GM23338 (cell line): ENCODE measurements at regions not wholly inside any gene's neighbourhood (a gene's known extent, or its start where the extent isn't known, plus 50 kb on each side); places are given as distances from the start of the nearest gene placed in this dataset.

Experiments
- ATAC-seq: fragments of 200-7000 bp; cut with Tn5 transposase; 3 replicates; pipeline ENCODE4 v1.9.1; 2020
- DNase-seq: peaks from one replicate; pipeline ENCODE4 v3.0.0-alpha.2; 2015; ENCODE audit warnings: low spot score
- H2AFZ ChIP-seq: fragments of 200-600 bp; sonication (generic); 2 replicates; pipeline ENCODE4 v1.8.0; 2016; ENCODE audit warnings: antibody characterized with exemption, mild to moderate bottlenecking, moderate library complexity
- H3F3A ChIP-seq: fragments of 200-600 bp; sonication (generic); replicated peaks from 2 replicates; pipeline ENCODE4 v1.8.0; 2017; ENCODE audit warnings: antibody characterized with exemption, mixed run types, low read depth
- H3K27ac ChIP-seq: fragments of 200-600 bp; sonication (generic); 2 replicates; pipeline ENCODE4 v1.6.1; 2016; ENCODE audit warnings: low read depth
- H3K27me3 ChIP-seq: fragments of 200-600 bp; sonication (generic); 2 replicates; pipeline ENCODE4 v1.8.0; 2016; ENCODE audit warnings: mild to moderate bottlenecking, mixed run types, moderate library complexity; ENCODE audit not compliant: insufficient read depth
- H3K36me3 ChIP-seq: fragments of 200-600 bp; sonication (generic); 2 replicates; pipeline ENCODE4 v1.8.0; 2016; ENCODE audit warnings: mild to moderate bottlenecking; ENCODE audit not compliant: insufficient read depth
- H3K4me1 ChIP-seq: fragments of 200-600 bp; sonication (generic); 2 replicates; pipeline ENCODE4 v1.8.0; 2016; ENCODE audit warnings: mild to moderate bottlenecking, moderate library complexity; ENCODE audit not compliant: insufficient read depth
- H3K4me2 ChIP-seq: fragments of 200-600 bp; sonication (generic); 2 replicates; pipeline ENCODE4 v1.7.1; 2017; ENCODE audit warnings: mixed run types
- H3K4me3 ChIP-seq: fragments of 200-600 bp; sonication (generic); 2 replicates; pipeline ENCODE4 v1.6.1; 2016; ENCODE audit warnings: mixed run types
- H3K79me2 ChIP-seq: fragments of 200-600 bp; sonication (generic); replicated peaks from 2 replicates; pipeline ENCODE4 v1.8.0; 2017; ENCODE audit warnings: mild to moderate bottlenecking; ENCODE audit not compliant: insufficient read depth
- H3K9me2 ChIP-seq: fragments of 200-600 bp; sonication (generic); 2 replicates; pipeline ENCODE4 v1.8.0; 2017; ENCODE audit not compliant: insufficient read depth
- H4K20me1 ChIP-seq: fragments of 200-600 bp; sonication (generic); replicated peaks from 2 replicates; pipeline ENCODE4 v1.8.0; 2017; ENCODE audit warnings: mild to moderate bottlenecking; ENCODE audit not compliant: insufficient read depth
- H3K27ac Mint-ChIP-seq: 2 replicates; pipeline ENCODE4 v1.8.0; 2020; ENCODE audit warnings: inconsistent platforms, mild to moderate bottlenecking, moderate library complexity, mixed read lengths
- H3K27me3 Mint-ChIP-seq: 3 replicates; pipeline ENCODE4 v1.8.0; 2022; ENCODE audit warnings: low read depth, mild to moderate bottlenecking, moderate library complexity, mixed read lengths, inconsistent platforms; ENCODE audit not compliant: insufficient read depth, poor library complexity
- H3K36me3 Mint-ChIP-seq: 3 replicates; pipeline ENCODE4 v1.8.0; 2021; ENCODE audit warnings: low read depth, mild to moderate bottlenecking, inconsistent platforms, moderate library complexity, mixed read lengths
- H3K4me1 Mint-ChIP-seq: 3 replicates; pipeline ENCODE4 v1.8.0; 2020; ENCODE audit warnings: mild to moderate bottlenecking, inconsistent platforms, mixed read lengths
- H3K4me3 Mint-ChIP-seq: 3 replicates; pipeline ENCODE4 v1.8.0; 2021; ENCODE audit warnings: moderate library complexity, mild to moderate bottlenecking, inconsistent platforms, mixed read lengths
- H3K9me3 Mint-ChIP-seq: 3 replicates; pipeline ENCODE4 v1.8.0; 2020; ENCODE audit warnings: moderate library complexity, mild to moderate bottlenecking, inconsistent platforms, mixed read lengths
- CREB1 ChIP-seq: fragments of 250-450 bp; sonication (Bioruptor Pico); IDR thresholded peaks from 2 replicates; pipeline ENCODE4 v1.5.0; 2020; ENCODE audit warnings: low read depth, mild to moderate bottlenecking, moderate library complexity
- CTCF ChIP-seq, 2 experiments: fragments of 200-600 bp in 1 of 2; sonication (generic) in 1 of 2; conservative IDR thresholded peaks; 2 replicates each; pipeline versions ENCODE4 v1.5.1 to v1.6.1; 2016 to 2017; ENCODE audit warnings: antibody characterized with exemption in 2 of 2, low read depth in 2 of 2, mild to moderate bottlenecking in 2 of 2, moderate library complexity in 1 of 2
- ETS1 ChIP-seq: IDR thresholded peaks from 2 replicates; pipeline ENCODE4 v1.6.1; 2016; ENCODE audit warnings: antibody characterized with exemption
- EZH2 ChIP-seq: fragments of 200-600 bp; sonication (generic); IDR thresholded peaks from one replicate; pipeline ENCODE4 v1.8.0; 2017; ENCODE audit warnings: antibody characterized with exemption, mild to moderate bottlenecking, low read depth; ENCODE audit not compliant: unreplicated experiment
- EZH2phosphoT487 ChIP-seq: fragments of 200-600 bp; sonication (generic); IDR thresholded peaks from one replicate; pipeline ENCODE4 v1.8.1; 2018; ENCODE audit warnings: antibody characterized with exemption; ENCODE audit not compliant: unreplicated experiment
- JUNB ChIP-seq: IDR thresholded peaks from one replicate; pipeline ENCODE4 v1.6.1; 2016; ENCODE audit warnings: antibody characterized with exemption; ENCODE audit not compliant: unreplicated experiment
- NANOG ChIP-seq: IDR thresholded peaks from 2 replicates; pipeline ENCODE4 v1.6.1; 2016; ENCODE audit warnings: antibody characterized with exemption, borderline replicate concordance
- POLR2AphosphoS5 ChIP-seq: IDR thresholded peaks from 2 replicates; pipeline ENCODE4 v1.6.1; 2016; ENCODE audit warnings: antibody characterized with exemption, low read depth
- REST ChIP-seq: IDR thresholded peaks from one replicate; pipeline ENCODE4 v1.6.1; 2018; ENCODE audit warnings: antibody characterized with exemption; ENCODE audit not compliant: unreplicated experiment
- STAT1 ChIP-seq: IDR thresholded peaks from one replicate; pipeline ENCODE4 v1.6.1; 2016; ENCODE audit warnings: antibody characterized with exemption; ENCODE audit not compliant: unreplicated experiment
- ZNF114 ChIP-seq: fragments of 250-450 bp; sonication (Bioruptor Pico); IDR thresholded peaks from 2 replicates; pipeline ENCODE4 v1.5.0; 2020; ENCODE audit warnings: mild to moderate bottlenecking, moderate library complexity
- ZNF331 ChIP-seq: fragments of 250-450 bp; sonication (Bioruptor Pico); IDR thresholded peaks from 2 replicates; pipeline ENCODE4 v1.5.0; 2020; ENCODE audit warnings: low read depth, mild to moderate bottlenecking, moderate library complexity
- ZNF462 ChIP-seq: fragments of 250-450 bp; sonication (Bioruptor Pico); IDR thresholded peaks from 2 replicates; pipeline ENCODE4 v1.5.0; 2020; ENCODE audit warnings: mild to moderate bottlenecking, moderate library complexity

GRCh38 chr16:72481419-72481818 lies 309.5 kb upstream of the PMFBP1 start:
- H3K9me2 ChIP-seq = no peaks in the 10 kb centered on the region

More at GRCh38 chr16:72481419-72481818, 309.5 kb upstream of the PMFBP1 start:
- Histone ChIP-seq H3K27me3 (no peaks in the 10 kb centered on the region), H4K20me1 (no peaks in the 10 kb centered on the region), H3F3A (no peaks in the 10 kb centered on the region), H3K4me3 (no peak overlapping the region), H3K4me1 (peaks cover 4% of the 10 kb centered on the region), H3K36me3 (no peaks in the 10 kb centered on the region), H3K27ac (no peak overlapping the region), H3K79me2 (no peaks in the 10 kb centered on the region), H2AFZ (no peak overlapping the region), H3K4me2 (no peak overlapping the region)
- TF ChIP-seq POLR2AphosphoS5 (no peak), EZH2phosphoT487 (no peak), STAT1 (no peak), CREB1 (CRISPR knock-in tag) (no peak), NANOG (no peak), ZNF331 (CRISPR knock-in tag) (no peak), JUNB (no peak), CTCF (conservative IDR thresholded peaks at IDR 0.05; ENCODE audit: low read depth in 2 of 2) (no peak), ZNF462 (no peak), EZH2 (no peak), ETS1 (no peak), ZNF114 (CRISPR knock-in tag) (no peak), REST (no peak)
- Mint-ChIP-seq H3K27me3 (no peaks in the 10 kb centered on the region), H3K4me1 (peaks cover 18% of the 10 kb centered on the region), H3K4me3 (no peak overlapping the region), H3K9me3 (no peaks in the 10 kb centered on the region), H3K36me3 (no peaks in the 10 kb centered on the region), H3K27ac (no peak overlapping the region)
- no peak for DNase-seq
- no peak for ATAC-seq
